Gastrocnemius medialis (tissue), 4 donors: ENCODE measurements at regions not wholly inside any gene's neighbourhood (a gene's known extent, or its start where the extent isn't known, plus 50 kb on each side); places are given as distances from the start of the nearest gene placed in this dataset.

Experiments
- ATAC-seq, 2 donors: fragments of 150-250 bp; one replicate each; pipeline ENCODE4 v1.9.1; 2016
- DNase-seq, 2 donors: peaks; one replicate each; pipeline ENCODE4 v3.0.0-alpha.2; 2019
- H3K27ac ChIP-seq, 4 donors: fragments of 200-600 bp; sonication (generic); 1 replicate in 1 of 4; 2 replicates in 3 of 4; pipeline ENCODE4 v1.5.1; 2016 to 2018; ENCODE audit warnings: mild to moderate bottlenecking in 2 of 4, moderate library complexity in 1 of 4
- H3K27me3 ChIP-seq, 3 donors: fragments of 200-600 bp; sonication (generic) in 2 of 3; 1 replicate in 1 of 3; 2 replicates in 2 of 3; pipeline versions ENCODE4 v1.5.1 to v1.6.0; 2016 to 2019; ENCODE audit warnings: mild to moderate bottlenecking in 1 of 3, moderate library complexity in 1 of 3
- H3K36me3 ChIP-seq, 2 donors: fragments of 200-600 bp; sonication (generic) in 1 of 2; one replicate each; pipeline ENCODE4 v1.5.1; 2017 to 2018
- H3K4me1 ChIP-seq, 2 donors: fragments of 200-600 bp; sonication (generic) in 1 of 2; one replicate each; pipeline ENCODE4 v1.5.1; 2016 to 2017; ENCODE audit warnings: mild to moderate bottlenecking in 2 of 2
- H3K4me3 ChIP-seq, 4 donors: fragments of 200-600 bp; sonication (generic) in 3 of 4; 1 replicate in 1 of 4; 2 replicates in 3 of 4; pipeline ENCODE4 v1.5.1; 2016 to 2019; ENCODE audit warnings: mild to moderate bottlenecking in 2 of 4
- H3K9me3 ChIP-seq, 3 donors: fragments of 200-600 bp; sonication (generic) in 2 of 3; 1 replicate in 1 of 3; 2 replicates in 2 of 3; pipeline ENCODE4 v1.5.1; 2016 to 2019
- CTCF ChIP-seq, 5 experiments: fragments of 450-650 bp in 3 of 5; fragments of 200-600 bp in 2 of 5; sonication (generic) in 2 of 5; IDR thresholded peaks in 4 of 5; conservative IDR thresholded peaks in 1 of 5; 1 replicate in 4 of 5; 2 replicates in 1 of 5; pipeline ENCODE4 v1.5.1; 2016 to 2019; ENCODE audit warnings: antibody characterized with exemption in 5 of 5, mild to moderate bottlenecking in 3 of 5, moderate library complexity in 3 of 5
- POLR2A ChIP-seq, 2 donors: fragments of 450-650 bp; IDR thresholded peaks; one replicate each; pipeline ENCODE4 v1.6.1; 2017; ENCODE audit warnings: antibody characterized with exemption in 2 of 2, mild to moderate bottlenecking in 2 of 2, moderate library complexity in 2 of 2
- in situ Hi-C, 4 donors: fragments of 200-750 bp; cut with MboI; loops; one replicate each; pipeline versions ENCODE4 v1.15.0 to v1.8.0; 2017; ENCODE audit warnings: low sequenced_read_pairs in 4 of 4
- intact Hi-C: fragments of 100-400 bp; cut with DNase I; formaldehyde crosslinking; loops from one replicate; pipeline ENCODE4 v1.15.1; 2023; ENCODE audit warnings: low total_unique reads

GRCh38 chr3:193980326-193980725 is 155.6 kb upstream of the HES1 start:
- DNase-seq (no peak), ATAC-seq (no peak)
- no peak overlapping the region for H3K4me3 ChIP-seq
- TF ChIP-seq CTCF (IDR thresholded peaks at IDR 0.05 in 4 of 5, conservative IDR thresholded peaks at IDR 0.05 in 1 of 5) (no peak), POLR2A (IDR thresholded peaks at IDR 0.05) (no peak)
- in situ Hi-C loops, result loop anchor here in 2 of 4 donors (25.0 kb wide), 2 partner anchors 157 to 193 kb away; partner anchors contain the start of gene HES1 (in 1 of the 2)
- intact Hi-C loops, result loop anchor here (5.0 kb wide), 2 partner anchors 157 to 388 kb away; partner anchors contain the start of genes HES1 and OPA1
- no peak overlapping the region for H3K27ac ChIP-seq
- peaks cover 16 to 37% of the 10 kb centered on the region in 2 donors for H3K4me1 ChIP-seq
- H3K27me3 ChIP-seq, result no peaks in the 10 kb centered on the region
- H3K36me3 ChIP-seq, result no peaks in the 10 kb centered on the region
- no peaks in the 10 kb centered on the region for H3K9me3 ChIP-seq

GRCh38 chr3:193980905-193981304 is 155.0 kb upstream of the HES1 start:
- Histone ChIP-seq H3K9me3 (no peaks in the 10 kb centered on the region), H3K4me1 (peaks cover 10 to 37% of the 10 kb centered on the region in 2 donors), H3K36me3 (no peaks in the 10 kb centered on the region), H3K4me3 (no peak overlapping the region), H3K27me3 (no peaks in the 10 kb centered on the region), H3K27ac (no peak overlapping the region)
- intact Hi-C loops, result loop anchor here (5.0 kb wide), 2 partner anchors 156 to 389 kb away; partner anchors contain the start of genes HES1 and OPA1
- TF ChIP-seq POLR2A (IDR thresholded peaks at IDR 0.05) (no peak), CTCF (IDR thresholded peaks at IDR 0.05 in 4 of 5, conservative IDR thresholded peaks at IDR 0.05 in 1 of 5) (no peak)
- ATAC-seq, result no peak
- in situ Hi-C loops, result loop anchor here in 2 of 4 donors (25.0 kb wide), 2 partner anchors 156 to 194 kb away; partner anchors contain the start of gene HES1 (in 1 of the 2)
- no peak for DNase-seq

GRCh38 chr3:193981504-193981903 is 154.4 kb upstream of the HES1 start:
- DNase-seq (no peak), ATAC-seq (no peak)
- no peaks in the 10 kb centered on the region for H3K27me3 ChIP-seq
- H3K9me3 ChIP-seq, result no peaks in the 10 kb centered on the region
- H3K4me3 ChIP-seq, result no peak overlapping the region
- TF ChIP-seq CTCF (IDR thresholded peaks at IDR 0.05 in 4 of 5, conservative IDR thresholded peaks at IDR 0.05 in 1 of 5), result no peak
- no peak for TF ChIP-seq POLR2A (IDR thresholded peaks at IDR 0.05)
- H3K27ac ChIP-seq, result no peak overlapping the region
- in situ Hi-C loops (loop anchor here in 2 of 4 donors (25.0 kb wide), 2 partner anchors 156 to 194 kb away; partner anchors contain the start of gene HES1 (in 1 of the 2)), intact Hi-C loops (loop anchor here (5.0 kb wide), 2 partner anchors 156 to 389 kb away; partner anchors contain the start of genes HES1 and OPA1)
- H3K4me1 ChIP-seq, result peaks cover 9 to 37% of the 10 kb centered on the region in 2 donors
- no peaks in the 10 kb centered on the region for H3K36me3 ChIP-seq

GRCh38 chr3:193982258-193982659 is 153.7 kb upstream of the HES1 start:
- Histone ChIP-seq H3K36me3 (no peaks in the 10 kb centered on the region), H3K4me1 (peaks cover 9 to 38% of the 10 kb centered on the region in 2 donors), H3K27me3 (no peaks in the 10 kb centered on the region), H3K9me3 (no peaks in the 10 kb centered on the region), H3K27ac (peak overlapping the region in 1 of 4 donors; percentile 18), H3K4me3 (no peak overlapping the region)
- in situ Hi-C loops (loop anchor here in 2 of 4 donors (25.0 kb wide), 2 partner anchors 155 to 195 kb away; partner anchors contain the start of gene HES1 (in 1 of the 2)), intact Hi-C loops (loop anchor here (5.0 kb wide), 2 partner anchors 155 to 390 kb away; partner anchors contain the start of genes HES1 and OPA1)
- TF ChIP-seq POLR2A (IDR thresholded peaks at IDR 0.05) (no peak), CTCF (IDR thresholded peaks at IDR 0.05 in 4 of 5, conservative IDR thresholded peaks at IDR 0.05 in 1 of 5) (no peak)
- ATAC-seq (peak; percentile 74 to 89), DNase-seq (peak; percentile 44 to 80)
